Lung (tissue), 11 donors: ENCODE measurements at regions not wholly inside any gene's neighbourhood (a gene's known extent, or its start where the extent isn't known, plus 50 kb on each side); places are given as distances from the start of the nearest gene placed in this dataset.

Source experiments
- ATAC-seq: fragments of 200-7000 bp; cut with Tn5 transposase; one replicate; pipeline ENCODE4 v1.9.1; 2020; ENCODE audit warnings: moderate number of reproducible peaks; ENCODE audit not compliant: insufficient read depth, low FRiP score
- DNase-seq, 3 donors: peaks; one replicate each; pipeline ENCODE4 v3.0.0-alpha.2; 2013 to 2017
- H3K27ac ChIP-seq, 2 donors: one replicate each; pipeline ENCODE4 v1.5.1; 2013; ENCODE audit warnings: mild to moderate bottlenecking in 2 of 2, moderate library complexity in 2 of 2, control low read depth in 1 of 2, inconsistent platforms in 1 of 2, low read depth in 1 of 2, low read length in 1 of 2
- H3K27me3 ChIP-seq, 3 donors: one replicate each; pipeline ENCODE4 v1.5.1; 2013; ENCODE audit warnings: low read length in 2 of 3; ENCODE audit not compliant: control insufficient read depth in 3 of 3, insufficient read depth in 3 of 3
- H3K36me3 ChIP-seq, 4 donors: one replicate each; pipeline ENCODE4 v1.5.1; 2013; ENCODE audit warnings: low read length in 4 of 4, mild to moderate bottlenecking in 1 of 4, moderate library complexity in 1 of 4; ENCODE audit not compliant: control insufficient read depth in 4 of 4, insufficient read depth in 4 of 4
- H3K4me1 ChIP-seq, 5 donors: one replicate each; pipeline ENCODE4 v1.5.1; 2013; ENCODE audit warnings: low read length in 5 of 5, mild to moderate bottlenecking in 2 of 5, moderate library complexity in 1 of 5; ENCODE audit not compliant: control insufficient read depth in 5 of 5, insufficient read depth in 5 of 5
- H3K4me3 ChIP-seq: one replicate; pipeline ENCODE4 v1.5.1; 2013; ENCODE audit warnings: mild to moderate bottlenecking, control low read depth, moderate library complexity
- H3K9ac ChIP-seq, 2 donors: one replicate each; pipeline ENCODE4 v1.5.1; 2013; ENCODE audit warnings: low read length in 2 of 2, control low read depth in 1 of 2; ENCODE audit not compliant: insufficient read depth in 1 of 2
- H3K9me3 ChIP-seq, 4 donors: one replicate each; pipeline ENCODE4 v1.5.1; 2013; ENCODE audit warnings: low read length in 3 of 4, mild to moderate bottlenecking in 1 of 4, moderate library complexity in 1 of 4; ENCODE audit not compliant: control insufficient read depth in 4 of 4, insufficient read depth in 3 of 4
- WGBS, 2 donors: extraction: QIAGEN DNeasy Blood & Tissue Kit; methylation state at CpG; one replicate each; pipeline ENCODE4 v1.1.7; 2013; 5-methylcytosine and 5-hydroxymethylcytosine counted together
- TF ChIP-seq, protein P1 (sequence below): IDR thresholded peaks from 2 replicates; pipeline ENCODE4 v1.5.1; 2012; ENCODE audit warnings: mild to moderate bottlenecking; ENCODE audit errors: control extremely low read depth, extremely low read depth
- donor health status: control.
- donor health status: control.
- donor health status: Bipolar disorder and iron deficiency.
- donor health status: healthy.
- donor health status: DM: yes; HTN: yes; CAD: no.

DNA sequence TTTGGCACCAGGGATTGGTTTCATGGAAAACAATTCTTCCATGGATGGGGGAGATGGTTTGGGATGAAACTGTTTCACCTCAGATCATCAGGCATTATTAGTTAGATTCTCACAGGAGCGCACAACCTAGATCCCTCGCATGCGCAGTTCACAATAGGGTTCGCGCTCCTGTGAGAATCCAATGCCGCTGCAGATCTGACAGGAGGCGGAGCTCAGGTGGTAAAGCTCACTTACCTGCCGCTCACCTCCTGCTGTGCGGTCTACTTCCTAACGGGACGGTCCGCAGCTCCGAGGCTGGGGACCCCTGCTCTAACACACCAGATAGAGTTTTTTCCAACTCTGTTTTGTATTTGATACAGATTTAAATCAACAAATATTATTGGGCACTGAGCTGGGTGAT is 286.5 kb downstream of the MTX2 start:
- H3K4me1 ChIP-seq = peaks cover 0 to 22% (median 4%) of the 10 kb centered on the region in 5 donors
- H3K36me3 ChIP-seq = no peaks in the 10 kb centered on the region
- H3K27me3 ChIP-seq = peaks cover 0 to 8% (median 6%) of the 10 kb centered on the region in 3 donors
- TF ChIP-seq, protein P1, sequence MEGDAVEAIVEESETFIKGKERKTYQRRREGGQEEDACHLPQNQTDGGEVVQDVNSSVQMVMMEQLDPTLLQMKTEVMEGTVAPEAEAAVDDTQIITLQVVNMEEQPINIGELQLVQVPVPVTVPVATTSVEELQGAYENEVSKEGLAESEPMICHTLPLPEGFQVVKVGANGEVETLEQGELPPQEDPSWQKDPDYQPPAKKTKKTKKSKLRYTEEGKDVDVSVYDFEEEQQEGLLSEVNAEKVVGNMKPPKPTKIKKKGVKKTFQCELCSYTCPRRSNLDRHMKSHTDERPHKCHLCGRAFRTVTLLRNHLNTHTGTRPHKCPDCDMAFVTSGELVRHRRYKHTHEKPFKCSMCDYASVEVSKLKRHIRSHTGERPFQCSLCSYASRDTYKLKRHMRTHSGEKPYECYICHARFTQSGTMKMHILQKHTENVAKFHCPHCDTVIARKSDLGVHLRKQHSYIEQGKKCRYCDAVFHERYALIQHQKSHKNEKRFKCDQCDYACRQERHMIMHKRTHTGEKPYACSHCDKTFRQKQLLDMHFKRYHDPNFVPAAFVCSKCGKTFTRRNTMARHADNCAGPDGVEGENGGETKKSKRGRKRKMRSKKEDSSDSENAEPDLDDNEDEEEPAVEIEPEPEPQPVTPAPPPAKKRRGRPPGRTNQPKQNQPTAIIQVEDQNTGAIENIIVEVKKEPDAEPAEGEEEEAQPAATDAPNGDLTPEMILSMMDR = no peak
- 62 to 68% methylated on average over 13 of the region's 13 CpGs for WGBS, 2 donors
- no peak for DNase-seq
- H3K4me3 ChIP-seq = no peak overlapping the region
- H3K9ac ChIP-seq = no peak overlapping the region
- H3K27ac ChIP-seq = no peak overlapping the region
- H3K9me3 ChIP-seq = no peaks in the 10 kb centered on the region
- no peak for ATAC-seq

GRCh38 chr2:176556373-176556772 is 287.1 kb downstream of the MTX2 start:
- TF ChIP-seq, protein P1 = no peak
- Histone ChIP-seq H3K9ac (no peak overlapping the region), H3K27ac (no peak overlapping the region), H3K4me3 (no peak overlapping the region), H3K36me3 (no peaks in the 10 kb centered on the region), H3K27me3 (peaks cover 0 to 8% (median 6%) of the 10 kb centered on the region in 3 donors), H3K4me1 (peaks cover 0 to 22% (median 4%) of the 10 kb centered on the region in 5 donors), H3K9me3 (no peaks in the 10 kb centered on the region)
- no peak for DNase-seq
- no peak for ATAC-seq
- WGBS, 2 donors = 59 to 62% methylated on average over 2 of the region's 2 CpGs

- Histone ChIP-seq H3K4me1 (peaks cover 0 to 15% (median 4%) of the 10 kb centered on the region in 5 donors), H3K9me3 (no peaks in the 10 kb centered on the region), H3K9ac (no peak overlapping the region), H3K4me3 (no peak overlapping the region), H3K27ac (no peak overlapping the region), H3K27me3 (peaks cover 0 to 8% (median 6%) of the 10 kb centered on the region in 3 donors), H3K36me3 (no peaks in the 10 kb centered on the region)
- DNase-seq (no peak), ATAC-seq (no peak)
- 73 to 90% methylated on average over 1 of the region's 1 CpG for WGBS, 2 donors
- TF ChIP-seq, protein P1 = no peak
Measured at GRCh38 chr2:176557821-176558220, 288.6 kb downstream of the MTX2 start.

GRCh38 chr2:176558574-176559140 is 289.4 kb downstream of the MTX2 start:
- Histone ChIP-seq H3K27ac (no peak overlapping the region), H3K9ac (no peak overlapping the region), H3K36me3 (no peaks in the 10 kb centered on the region), H3K4me1 (peaks cover 0 to 7% (median 3%) of the 10 kb centered on the region in 5 donors), H3K9me3 (no peaks in the 10 kb centered on the region), H3K27me3 (peaks cover 0 to 8% (median 6%) of the 10 kb centered on the region in 3 donors), H3K4me3 (no peak overlapping the region)
- no peak for DNase-seq
- 63 to 79% methylated on average over 4 of the region's 4 CpGs for WGBS, 2 donors
- TF ChIP-seq, protein P1 = no peak
- ATAC-seq = no peak
